ENCODE measurements at regions not wholly inside any gene's neighbourhood (a gene's known extent, or its start where the extent isn't known, plus 50 kb on each side); places are given as distances from the start of the nearest gene placed in this dataset.
A peak's percentile ranks its signal among the peaks of the same experiment; 100 is the strongest.
"Not testable (repeated sequence)": the region's sequence is repeated elsewhere in the genome, so short reads cannot be mapped to it uniquely, and the experiment has no call there.

DNA sequence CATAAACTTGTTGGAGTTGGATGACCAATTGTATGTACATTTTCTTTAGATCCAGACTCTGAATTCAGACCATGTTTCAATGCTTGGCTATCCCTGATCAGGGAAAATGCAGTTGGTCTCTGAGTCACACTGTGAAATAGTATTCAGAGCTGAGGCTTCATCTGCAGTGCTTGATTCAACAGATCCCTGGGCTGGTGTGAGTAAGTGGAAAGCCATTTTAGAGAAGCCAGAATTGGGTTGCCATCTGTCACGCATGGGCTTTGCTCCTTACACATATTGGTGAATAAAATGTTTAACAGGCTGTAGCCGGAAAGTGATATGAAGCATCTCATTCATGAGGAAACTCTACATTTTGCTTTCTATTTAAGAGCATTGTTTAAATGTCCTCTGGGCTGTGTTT lies 50.0 kb upstream of the ACYP2 start:
- no peak for DNase-seq

DNA sequence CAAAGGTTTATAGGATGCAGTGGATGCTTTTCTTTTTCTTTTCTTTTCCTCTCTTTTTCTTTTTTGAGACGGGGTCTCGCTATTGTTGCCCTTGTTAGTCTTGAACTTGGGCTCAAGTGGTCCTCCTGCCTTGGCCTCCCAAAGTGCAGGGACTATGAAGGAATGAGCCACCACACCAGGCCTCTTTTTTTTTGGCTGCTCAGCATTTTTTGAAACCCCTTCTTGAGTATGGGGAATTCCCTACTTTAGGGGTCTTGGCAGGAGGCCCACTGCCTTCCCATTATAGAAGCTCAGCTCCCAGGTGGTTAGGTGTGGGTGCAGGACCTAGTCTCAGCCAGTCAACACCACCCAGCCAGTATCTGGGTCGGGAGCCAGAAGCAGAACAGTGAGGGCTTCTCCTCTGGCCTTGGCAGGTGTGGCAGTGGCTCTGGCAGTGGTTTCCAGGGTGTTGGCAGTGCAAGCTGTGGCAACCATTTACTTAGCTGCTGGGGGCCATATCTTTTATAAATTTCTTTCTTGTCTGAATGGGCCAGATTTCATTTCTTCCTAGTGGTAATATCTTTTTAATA lies 51.4 kb upstream of the ACYP2 start:
- no peak for DNase-seq

DNA sequence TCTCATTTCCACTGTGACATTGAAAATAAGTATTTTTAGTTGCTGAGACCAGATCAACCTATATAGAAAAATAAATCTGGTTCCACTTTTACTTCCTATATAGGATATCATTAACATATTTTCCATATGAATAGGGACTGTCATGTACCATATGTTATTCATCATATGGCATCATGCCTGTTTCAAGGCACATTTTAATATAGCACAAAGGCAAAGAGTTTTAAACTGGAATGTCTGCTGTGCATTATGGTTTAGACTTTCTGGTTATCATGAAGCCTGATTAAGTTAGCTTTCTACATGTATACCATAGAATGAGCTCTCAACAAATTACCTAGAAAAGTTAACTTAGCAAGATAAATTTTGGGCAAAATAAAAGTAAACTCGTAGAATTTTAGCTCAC lies 53.0 kb upstream of the ACYP2 start:
- no peak for DNase-seq

DNA sequence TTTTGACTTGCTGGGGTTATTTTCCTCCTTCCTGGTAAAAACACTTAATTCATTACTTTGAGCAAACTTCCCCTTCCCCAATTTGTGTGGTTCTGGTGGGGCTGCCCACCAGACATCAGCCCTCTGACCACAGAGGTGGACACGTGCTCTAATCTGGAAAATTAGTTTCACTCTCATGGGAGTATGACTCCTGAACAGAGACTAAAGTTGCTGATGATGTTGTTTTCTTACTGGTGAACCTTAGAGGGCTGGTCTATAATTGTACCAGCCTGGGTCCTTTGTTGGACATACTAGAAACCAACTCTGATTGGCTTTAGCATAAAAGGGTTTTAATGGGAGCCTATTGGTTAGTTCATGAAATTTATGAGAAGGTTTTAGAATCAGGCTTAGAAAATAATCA lies 54.1 kb upstream of the ACYP2 start:
- no peak for DNase-seq

DNA sequence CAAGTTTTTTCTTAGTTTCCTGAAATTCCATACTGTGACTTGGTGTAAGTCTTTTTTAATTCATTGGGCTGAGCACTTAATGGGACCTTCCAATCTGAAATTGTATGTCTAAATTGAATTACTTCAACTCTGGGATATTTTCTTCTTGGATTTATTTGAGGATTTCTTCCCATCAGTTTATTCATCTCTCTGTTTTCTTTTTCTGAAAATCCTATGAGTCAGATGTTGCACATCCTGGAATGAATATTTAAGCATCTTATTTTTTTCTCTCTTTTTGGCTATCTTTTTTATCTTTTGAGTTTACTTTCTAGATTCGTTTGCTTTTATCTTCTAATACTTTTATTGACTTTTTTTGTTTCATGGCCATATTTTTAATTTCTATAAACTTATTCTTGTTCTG lies 55.4 kb upstream of the ACYP2 start:
- DNase-seq: no peak

DNA sequence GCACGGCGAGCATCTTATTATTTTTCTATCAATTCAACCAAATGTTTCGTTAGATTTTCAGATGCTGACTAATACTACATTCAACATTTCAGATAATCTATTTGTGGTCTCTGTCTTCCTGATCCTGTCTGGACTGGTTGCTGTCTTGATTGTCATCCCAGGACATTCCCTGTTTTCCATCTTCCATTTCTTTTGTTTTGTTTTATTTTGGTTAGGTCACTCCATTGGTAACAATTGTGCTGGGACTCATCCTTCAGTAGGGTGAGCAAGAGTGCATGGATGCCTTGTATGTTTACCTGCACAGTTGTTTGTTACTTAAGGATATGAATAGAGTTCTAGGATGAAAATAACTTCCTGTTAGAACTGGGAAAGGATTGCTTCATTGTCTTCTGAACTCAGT lies 55.9 kb upstream of the ACYP2 start:
- no peak for DNase-seq

DNA sequence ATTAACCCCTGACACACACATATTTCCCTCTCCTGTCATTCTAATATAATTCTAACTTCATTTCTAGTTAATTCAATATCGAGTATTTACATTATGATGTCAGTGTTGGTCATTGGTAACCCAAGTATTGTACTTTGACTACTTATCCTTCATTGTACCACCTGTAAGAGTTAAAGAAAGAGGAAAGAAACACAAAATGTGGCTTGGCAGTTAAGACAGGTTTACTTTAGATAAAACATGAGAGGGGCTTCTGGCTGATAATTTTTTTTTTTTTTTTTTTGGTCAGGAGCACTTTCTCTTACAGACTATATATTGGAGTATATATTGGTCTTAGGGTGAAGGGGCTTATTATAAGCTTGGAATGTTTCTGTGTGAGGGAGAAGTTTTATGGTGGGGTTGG lies 57.0 kb upstream of the ACYP2 start:
- no peak for DNase-seq

DNA sequence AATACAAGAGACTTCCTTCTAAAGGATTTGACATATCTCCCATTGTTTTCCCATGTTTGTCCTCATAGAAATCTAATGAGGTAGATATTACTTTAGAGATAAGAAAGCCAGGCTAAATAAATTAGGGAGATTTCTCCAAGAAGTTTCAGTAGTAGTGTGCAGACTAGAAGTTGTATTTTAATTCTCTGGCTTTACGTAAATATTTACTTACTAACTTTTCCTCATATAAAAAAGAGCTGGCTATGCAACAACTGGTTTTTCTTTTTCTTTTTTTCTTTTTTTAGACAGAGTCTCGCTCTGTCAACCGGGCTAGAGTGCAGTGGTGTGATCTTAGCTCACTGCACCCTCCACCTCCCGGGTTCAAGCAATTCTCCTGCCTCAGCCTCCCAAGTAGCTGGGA lies 60.6 kb upstream of the ACYP2 start:
- no peak for DNase-seq

DNA sequence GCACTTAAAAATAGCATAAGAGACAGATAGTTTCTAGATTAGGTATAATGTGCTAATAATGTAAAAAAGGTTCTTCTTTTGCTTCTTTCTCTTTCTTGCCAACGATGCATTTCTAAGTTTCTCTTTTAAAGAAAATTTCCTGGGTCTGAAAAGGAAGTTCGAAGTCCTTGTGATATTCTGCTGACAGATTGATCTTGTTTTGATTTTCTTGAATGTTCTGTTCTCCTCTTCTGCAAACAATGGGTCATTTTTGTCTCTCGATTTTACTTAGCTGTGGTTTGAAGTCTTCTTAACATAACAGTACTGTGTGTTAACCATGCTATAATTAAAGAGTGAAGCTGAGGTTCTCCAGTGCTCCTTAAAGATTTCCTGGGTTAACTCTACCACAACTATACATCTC lies 61.1 kb upstream of the ACYP2 start:
- DNase-seq: no peak

DNA sequence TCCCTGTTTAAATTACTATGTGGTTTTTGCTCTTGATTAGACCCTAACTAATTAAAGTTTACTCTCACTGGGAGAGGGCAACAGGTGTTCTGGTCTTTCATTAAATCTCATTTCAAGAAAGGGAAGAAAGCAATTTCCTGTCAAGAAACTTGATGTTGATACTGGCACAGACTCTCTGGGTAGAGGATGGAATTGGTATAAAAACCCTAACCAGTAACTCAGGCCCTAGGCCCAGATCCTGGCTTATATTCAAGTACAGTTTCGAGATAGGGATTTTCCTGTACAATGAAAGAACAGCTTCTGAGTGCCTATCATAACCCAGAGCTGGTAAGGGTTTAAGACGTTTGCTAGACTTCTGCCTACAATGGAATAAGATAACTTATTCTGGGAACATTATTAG lies 61.6 kb upstream of the ACYP2 start:
- DNase-seq: no peak

DNA sequence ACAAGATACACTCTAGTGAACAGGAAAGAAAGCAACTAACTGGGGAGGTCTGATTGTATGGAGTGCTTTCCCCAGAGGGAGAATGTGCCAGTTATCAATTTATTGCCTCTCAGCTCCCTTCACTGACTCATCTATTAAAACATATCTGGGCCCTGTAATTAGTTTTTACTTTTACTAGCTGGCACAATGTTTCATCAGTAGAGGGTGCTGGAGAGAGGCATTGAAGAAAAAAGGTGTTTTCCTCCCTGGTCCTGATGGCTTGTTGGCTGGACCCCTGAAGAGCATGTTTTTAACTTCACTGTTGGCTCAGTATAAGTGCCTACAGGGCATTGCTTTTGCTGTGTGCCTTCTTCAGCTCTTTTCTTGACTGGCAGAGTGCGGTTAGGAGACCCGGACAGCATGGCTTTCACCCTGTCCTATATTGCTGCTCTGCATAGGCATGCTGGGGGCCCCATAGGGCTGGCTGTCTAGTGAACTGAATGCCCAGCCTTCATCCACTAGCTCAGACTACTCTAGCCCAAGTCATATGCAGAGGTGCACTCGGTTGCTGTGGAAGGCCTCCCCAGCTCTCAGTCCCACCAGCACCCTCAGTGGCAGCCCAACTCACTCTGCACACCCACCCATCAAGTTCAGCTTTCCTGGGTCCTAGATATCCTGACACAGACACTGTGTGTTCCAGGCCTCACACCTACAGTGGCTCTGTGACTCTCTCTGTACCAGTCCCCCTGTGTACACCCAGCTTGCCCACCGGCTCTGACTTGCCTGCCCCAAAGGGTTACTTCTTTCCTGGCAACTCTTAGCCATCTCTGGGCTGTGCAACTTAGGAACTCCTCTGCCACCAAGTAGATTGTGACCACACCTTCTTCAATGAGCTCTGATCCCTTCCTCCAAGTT lies 62.3 kb upstream of the ACYP2 start:
- no peak for DNase-seq

DNA sequence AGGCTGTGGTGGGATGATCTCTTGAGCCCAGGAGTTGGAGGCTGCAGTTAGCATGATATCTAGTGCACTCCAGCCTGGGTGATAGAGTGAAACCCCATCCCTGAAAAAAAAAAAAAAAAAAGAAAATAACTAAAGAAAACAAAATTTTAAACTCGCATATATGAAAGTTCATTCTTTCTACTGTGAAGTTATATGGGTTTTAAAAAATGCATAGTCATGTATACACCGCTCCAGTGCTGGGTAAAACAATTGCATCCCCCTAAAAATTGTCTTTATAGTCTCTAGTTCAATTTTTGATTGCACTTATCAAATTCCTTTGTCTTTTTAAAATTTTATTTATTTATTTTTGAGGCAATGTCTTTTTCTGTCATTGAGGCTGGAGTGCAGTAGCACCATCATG lies 65.0 kb upstream of the ACYP2 start:
- DNase-seq: no peak

DNA sequence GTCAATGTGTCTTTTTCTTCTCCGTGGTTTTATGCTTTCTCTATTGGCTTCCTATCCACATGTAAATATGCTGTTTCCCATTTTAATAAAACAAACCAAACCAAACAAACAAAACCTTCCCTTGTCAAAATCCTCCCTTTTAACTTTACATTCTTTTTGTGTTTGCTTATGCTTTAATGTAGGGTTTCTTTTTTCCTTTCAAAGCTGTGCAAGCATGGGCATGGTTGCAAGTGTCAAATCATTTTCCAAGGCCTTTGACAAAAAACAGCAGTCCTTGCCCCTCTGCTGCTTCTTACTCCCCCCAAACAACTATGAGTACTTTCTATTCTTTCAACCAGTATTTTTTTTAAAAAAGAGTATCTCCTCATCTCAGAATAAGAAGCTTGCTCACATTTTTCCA lies 66.0 kb upstream of the ACYP2 start:
- DNase-seq: no peak

DNA sequence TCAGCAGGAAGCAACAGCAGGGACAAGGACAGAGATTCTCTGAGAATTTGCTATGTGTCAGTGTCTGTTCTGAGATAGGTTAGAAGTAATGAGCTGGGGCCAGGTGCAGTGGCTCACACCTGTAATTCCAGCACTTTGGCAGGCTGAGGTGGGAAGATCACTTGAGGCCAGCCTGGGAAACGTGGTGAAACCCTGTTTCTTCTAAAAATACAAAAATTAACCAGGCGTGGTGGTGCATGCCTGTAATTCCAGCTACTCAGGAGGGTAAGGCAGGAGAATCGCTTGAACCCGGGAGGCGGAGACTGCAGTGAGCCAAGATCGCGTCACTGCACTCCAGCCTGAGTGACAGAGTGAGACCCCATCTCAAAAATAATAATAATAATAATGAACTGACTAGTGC lies 66.5 kb upstream of the ACYP2 start:
- DNase-seq: not testable (repeated sequence)

DNA sequence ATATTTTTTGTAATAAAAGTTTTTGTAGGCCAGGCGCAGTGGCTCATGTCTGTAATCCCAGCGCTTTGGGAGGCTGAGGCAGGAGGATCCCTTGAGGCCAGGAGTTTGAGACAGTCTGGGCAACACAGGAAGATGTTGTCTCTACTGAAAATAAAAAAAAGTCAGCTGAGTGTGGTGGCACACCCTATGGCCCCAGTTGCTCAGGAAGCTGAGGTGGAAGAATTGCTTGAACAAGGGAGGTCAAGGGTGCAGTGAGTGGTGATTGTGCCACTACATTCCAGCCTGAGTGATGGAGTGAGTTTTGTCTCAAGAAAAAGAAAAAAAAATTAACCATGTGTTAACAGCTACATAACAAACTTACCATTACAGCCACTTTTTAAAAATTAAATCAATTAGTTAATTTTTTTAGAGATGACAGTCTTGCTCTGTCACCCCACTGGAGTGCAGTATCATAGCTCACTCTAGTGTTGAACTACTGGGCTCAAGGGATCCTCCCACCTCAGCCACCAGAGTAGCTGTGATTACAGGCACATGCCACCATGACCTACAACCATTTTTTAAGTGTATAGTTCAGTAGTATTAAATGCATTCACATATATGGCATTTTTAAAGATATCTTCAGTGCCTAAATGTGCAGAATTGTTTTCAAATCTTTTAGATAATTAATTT lies 67.2 kb upstream of the ACYP2 start:
- peak; percentile 21 for DNase-seq

DNA sequence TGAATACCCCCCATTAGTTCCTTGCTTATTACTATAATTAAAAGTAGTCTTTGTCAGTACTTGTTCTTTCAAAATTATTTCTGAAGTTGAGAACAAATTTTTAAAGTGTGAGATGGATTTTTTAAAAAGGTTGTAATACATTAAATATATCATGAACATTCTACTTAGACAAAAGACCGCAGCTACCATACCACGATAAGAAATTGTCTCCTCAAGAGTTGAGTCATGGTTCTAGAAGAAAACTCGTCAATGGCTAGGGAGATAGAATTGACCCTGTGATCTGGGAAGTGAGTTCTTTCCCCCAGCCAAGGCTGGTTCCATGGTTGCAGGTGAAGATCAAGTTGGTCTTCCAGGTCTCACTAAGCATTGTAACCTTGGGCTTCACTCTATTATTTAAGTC lies 67.8 kb upstream of the ACYP2 start:
- DNase-seq: no peak

DNA sequence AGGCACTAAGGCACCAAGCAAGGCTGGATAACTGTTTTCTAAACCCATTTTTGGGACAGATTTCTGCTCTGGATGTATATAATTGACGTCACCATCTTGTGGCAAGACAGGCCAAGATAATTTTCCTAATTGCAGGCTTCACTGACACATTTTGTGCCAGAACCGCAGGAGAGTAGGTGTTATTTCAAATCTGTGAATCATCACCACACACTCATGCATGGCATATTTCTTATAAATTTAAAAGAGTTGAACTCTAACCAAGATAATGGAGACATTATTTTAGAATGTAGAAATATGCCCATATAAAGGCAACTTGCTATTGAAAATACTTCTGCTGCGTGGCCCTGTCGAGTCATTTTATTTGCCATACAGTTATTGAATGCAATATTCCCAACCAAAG lies 68.3 kb upstream of the ACYP2 start:
- no peak for DNase-seq

DNA sequence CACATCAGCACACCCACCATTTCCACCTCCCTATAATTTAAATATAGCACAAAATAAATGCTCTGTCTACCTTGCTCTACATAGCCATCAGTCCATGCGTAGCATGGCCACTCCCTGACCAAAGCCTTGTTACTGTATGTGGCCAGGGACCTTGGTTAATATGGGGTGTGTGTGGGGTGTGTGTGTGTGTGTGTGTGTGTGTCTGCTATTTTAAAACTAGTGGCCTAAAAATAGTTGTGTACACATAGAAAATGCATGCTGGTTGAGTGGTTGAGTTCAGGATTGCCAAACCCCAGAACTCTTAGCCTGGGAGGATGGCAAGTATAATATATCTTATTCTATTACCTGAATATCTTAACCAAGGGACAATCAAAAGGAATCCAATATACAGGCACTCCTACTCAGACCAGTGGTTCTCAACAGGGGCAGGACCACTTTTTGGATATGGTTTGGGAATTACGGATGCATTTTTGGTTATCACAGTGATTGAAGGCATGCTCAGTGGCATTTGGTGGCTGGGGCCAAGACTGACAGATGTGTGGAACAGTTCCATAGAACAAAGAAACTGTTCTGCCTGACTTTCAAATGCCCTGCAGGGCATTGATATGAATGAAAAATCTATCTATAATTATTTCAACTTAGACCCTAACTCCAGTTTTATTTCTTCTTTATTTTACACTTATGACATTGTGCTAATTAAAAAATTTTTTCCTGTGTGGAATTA lies 72.3 kb upstream of the PSME4 start:
- no peak for DNase-seq

DNA sequence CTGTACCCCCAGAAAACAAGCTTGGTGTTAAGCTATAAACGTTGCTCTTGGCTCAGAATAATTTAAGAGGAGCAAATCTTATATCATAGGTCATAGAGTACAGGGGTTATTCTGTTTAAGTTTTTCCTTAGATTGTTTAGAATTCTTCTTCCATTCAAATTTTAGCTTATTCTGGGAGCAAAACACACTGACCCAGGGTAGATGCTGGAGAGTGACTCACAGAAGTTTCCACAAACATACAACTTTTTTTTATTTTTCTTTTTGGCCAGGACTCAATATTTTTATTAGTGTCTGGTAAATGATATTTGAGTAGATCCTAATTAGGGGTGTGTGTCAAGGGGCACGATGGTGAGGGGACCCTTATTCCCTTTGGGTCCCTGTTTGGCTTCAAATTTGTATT lies 71.5 kb upstream of the PSME4 start:
- DNase-seq: no peak

DNA sequence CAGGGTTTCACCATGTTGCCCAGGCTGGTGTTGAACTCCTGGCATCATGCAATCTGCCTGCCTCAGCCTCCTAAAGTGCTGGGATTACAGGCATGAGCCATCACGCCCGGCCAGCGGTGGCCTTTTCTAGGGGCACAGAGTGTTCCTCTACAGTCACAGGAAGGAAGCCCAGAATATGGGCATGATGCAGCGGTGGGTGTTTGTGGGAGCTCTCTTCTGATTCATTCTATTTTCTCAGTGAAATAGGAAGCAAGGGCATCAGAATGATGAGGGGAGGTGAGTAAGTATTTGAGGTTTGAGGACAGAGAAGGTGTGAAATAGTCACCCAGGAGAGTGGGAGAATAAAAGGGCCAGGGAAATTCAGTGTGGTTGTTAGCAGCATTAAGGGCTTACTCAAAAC lies 70.3 kb upstream of the PSME4 start:
- DNase-seq: no peak

DNA sequence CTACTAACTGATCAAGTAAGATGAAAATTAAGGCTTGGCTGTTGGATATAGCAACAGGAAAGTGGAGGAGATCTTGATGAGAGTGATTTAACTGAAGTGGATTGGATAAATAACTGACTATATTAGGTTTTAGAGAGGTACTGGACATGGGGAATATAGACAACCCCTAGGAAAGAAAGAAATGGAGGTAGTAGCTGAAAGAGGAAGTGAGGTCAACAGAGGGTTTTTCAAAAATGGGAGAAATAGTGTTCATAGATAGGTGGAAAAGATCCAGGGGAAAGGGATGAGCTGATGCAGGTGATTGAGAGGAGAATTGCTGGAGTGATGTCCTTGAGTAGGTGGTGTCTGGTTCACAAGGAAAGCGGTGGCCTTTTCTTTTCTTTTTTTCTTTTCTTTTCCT lies 69.9 kb upstream of the PSME4 start:
- no peak for DNase-seq

DNA sequence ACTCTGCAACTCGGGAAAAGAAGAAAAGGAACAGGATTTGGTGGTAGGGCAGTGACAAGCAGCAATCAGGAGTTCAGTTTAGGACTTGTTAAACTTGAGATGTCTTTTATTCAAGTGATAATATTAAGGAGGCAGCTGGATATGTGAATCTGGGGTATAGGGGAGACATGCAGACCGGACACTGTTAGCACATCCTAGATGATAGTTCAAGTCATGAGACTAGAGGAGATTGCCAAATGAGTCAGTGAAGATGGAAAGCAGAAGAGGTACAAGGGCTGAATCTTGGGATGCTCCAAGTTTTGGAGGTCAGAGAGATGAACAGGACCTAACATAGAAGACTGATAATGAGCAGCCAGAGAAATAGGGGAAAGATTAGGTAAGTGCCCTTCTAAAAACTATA lies 69.5 kb upstream of the PSME4 start:
- DNase-seq: no peak

DNA sequence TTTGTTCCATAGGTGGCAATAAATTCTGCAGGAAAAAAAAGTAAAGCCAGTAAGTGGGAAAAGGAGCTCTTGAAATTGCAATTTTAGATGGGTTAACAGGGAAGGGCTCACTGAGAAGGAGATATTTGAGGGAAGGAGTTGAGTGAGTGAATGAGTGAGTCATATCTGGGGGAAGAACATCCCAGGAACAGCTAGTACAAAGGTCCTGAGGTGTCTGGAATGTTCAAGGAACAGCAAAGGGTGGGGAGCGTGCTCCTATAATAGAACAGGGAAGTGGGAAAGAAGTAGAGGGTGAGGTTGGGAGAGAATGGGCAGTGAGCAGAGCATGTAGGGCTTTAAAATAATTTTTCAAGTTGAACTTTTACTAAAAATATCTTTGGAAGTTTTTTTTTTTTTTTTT lies 68.0 kb upstream of the PSME4 start:
- no peak for DNase-seq

DNA sequence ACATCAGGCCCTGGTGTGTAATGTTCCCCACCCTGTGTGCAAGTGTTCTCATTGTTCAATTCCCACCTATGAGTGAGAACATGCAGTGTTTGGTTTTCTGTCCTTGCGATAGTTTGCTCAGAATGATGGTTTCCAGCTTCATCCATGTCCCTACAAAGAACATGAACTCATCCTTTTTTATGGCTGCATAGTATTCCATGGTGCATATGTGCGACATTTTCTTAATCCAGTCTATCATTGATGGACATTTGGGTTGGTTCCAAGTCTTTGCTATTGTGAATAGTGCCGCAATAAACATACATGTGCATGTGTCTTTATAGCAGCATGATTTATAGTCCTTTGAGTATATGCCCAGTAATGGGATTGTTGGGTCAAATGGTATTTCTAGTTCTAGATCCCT lies 60.5 kb upstream of the PSME4 start:
- DNase-seq: not testable (repeated sequence)
